D721Med (cell line): ENCODE measurements at regions not wholly inside any gene's neighbourhood (a gene's known extent, or its start where the extent isn't known, plus 50 kb on each side); places are given as distances from the start of the nearest gene placed in this dataset.

Experiments used
- DNase-seq: peaks from one replicate; pipeline ENCODE4 v3.0.0; 2011; ENCODE audit warnings: low spot score; ENCODE audit not compliant: insufficient read length
- FAIRE-seq: peaks from 2 replicates; lab custom pipeline; 2011; peaks lifted over from hg19 to GRCh38; lab: Jason Lieb, UNC
- TF ChIP-seq, protein P1 (sequence below): IDR thresholded peaks from 2 replicates; pipeline ENCODE4 v1.5.1; 2012; ENCODE audit warnings: mild to moderate bottlenecking, control low read depth; ENCODE audit not compliant: insufficient read depth; ENCODE audit errors: missing control alignments

GRCh38 chr11:134486106-134486505 lies 74.1 kb upstream of the B3GAT1 start:
- no peak for FAIRE-seq
- no peak for DNase-seq
- TF ChIP-seq, protein P1, sequence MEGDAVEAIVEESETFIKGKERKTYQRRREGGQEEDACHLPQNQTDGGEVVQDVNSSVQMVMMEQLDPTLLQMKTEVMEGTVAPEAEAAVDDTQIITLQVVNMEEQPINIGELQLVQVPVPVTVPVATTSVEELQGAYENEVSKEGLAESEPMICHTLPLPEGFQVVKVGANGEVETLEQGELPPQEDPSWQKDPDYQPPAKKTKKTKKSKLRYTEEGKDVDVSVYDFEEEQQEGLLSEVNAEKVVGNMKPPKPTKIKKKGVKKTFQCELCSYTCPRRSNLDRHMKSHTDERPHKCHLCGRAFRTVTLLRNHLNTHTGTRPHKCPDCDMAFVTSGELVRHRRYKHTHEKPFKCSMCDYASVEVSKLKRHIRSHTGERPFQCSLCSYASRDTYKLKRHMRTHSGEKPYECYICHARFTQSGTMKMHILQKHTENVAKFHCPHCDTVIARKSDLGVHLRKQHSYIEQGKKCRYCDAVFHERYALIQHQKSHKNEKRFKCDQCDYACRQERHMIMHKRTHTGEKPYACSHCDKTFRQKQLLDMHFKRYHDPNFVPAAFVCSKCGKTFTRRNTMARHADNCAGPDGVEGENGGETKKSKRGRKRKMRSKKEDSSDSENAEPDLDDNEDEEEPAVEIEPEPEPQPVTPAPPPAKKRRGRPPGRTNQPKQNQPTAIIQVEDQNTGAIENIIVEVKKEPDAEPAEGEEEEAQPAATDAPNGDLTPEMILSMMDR: no peak

- DNase-seq (no peak), FAIRE-seq (no peak)
- TF ChIP-seq, protein P1: no peak
Measured at GRCh38 chr11:134485316-134485715, 73.3 kb upstream of the B3GAT1 start.

DNA sequence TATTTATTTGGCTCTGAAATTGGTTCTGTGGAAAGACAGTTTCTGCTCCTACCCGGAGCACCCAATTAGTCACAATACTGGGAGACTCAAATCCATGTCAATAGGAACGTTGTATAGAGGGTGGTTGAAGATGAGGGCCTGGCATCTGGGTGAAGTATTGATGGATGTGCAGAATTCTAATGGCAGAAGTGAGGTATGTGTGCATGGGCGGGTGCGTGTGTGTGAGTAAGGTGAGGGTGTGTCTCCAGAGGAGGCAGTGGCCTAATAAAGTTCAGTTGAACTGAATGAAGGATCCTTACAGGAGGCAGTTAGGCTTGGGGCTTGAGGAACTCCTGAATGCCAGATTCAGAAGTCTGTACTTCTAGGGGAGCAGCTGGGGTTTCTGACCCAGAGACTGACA lies 71.8 kb upstream of the B3GAT1 start:
- TF ChIP-seq, protein P1: no peak
- no peak for DNase-seq
- FAIRE-seq: no peak

- DNase-seq: no peak
- TF ChIP-seq, protein P1: no peak
- FAIRE-seq: no peak
Measured at GRCh38 chr11:134483291-134483690, 71.2 kb upstream of the B3GAT1 start.

DNA sequence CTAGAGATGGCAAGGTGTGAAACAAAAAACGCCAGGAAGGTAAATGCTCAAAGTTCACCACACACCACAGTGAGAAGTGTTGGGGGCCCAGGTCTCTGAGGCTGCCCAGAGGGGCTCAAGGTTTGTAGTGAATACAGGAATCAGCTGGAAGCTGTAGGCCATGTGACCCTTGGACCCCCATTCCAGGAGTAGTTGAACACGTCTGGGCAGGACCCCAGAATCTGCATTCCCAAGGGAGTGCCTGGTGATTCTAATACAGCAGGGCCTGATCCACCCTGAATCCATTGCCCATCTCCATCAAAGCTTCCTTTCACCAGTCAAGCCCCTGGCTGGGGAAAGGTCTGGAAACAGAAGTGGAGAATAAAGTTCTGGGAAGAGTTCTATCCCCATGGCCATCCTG lies 70.8 kb upstream of the B3GAT1 start:
- TF ChIP-seq, protein P1: no peak
- DNase-seq (no peak), FAIRE-seq (no peak)

- FAIRE-seq (no peak), DNase-seq (no peak)
- TF ChIP-seq, protein P1: no peak
Measured at GRCh38 chr11:134481933-134482527, 70.0 kb upstream of the B3GAT1 start.

- TF ChIP-seq, protein P1: no peak
- FAIRE-seq (no peak), DNase-seq (no peak)
Measured at GRCh38 chr11:134481135-134481534, 69.1 kb upstream of the B3GAT1 start.
